Nephron (organoid): ENCODE measurements at regions not wholly inside any gene's neighbourhood (a gene's known extent, or its start where the extent isn't known, plus 50 kb on each side); places are given as distances from the start of the nearest gene placed in this dataset.

Experiments
- H3K27ac Mint-ChIP-seq, 3 experiments: 2 replicates each; pipeline ENCODE4 v1.8.0; 2020; ENCODE audit warnings: mixed read lengths in 3 of 3, mild to moderate bottlenecking in 2 of 3, moderate library complexity in 1 of 3
- H3K27me3 Mint-ChIP-seq: 2 replicates; pipeline ENCODE4 v1.8.0; 2021; ENCODE audit warnings: low read depth, mild to moderate bottlenecking, moderate library complexity, mixed read lengths
- H3K36me3 Mint-ChIP-seq: 2 replicates; pipeline ENCODE4 v1.8.0; 2020; ENCODE audit warnings: low read depth, mixed read lengths
- H3K4me1 Mint-ChIP-seq: 2 replicates; pipeline ENCODE4 v1.8.0; 2020; ENCODE audit warnings: mixed read lengths
- H3K4me3 Mint-ChIP-seq, 3 experiments: 2 replicates each; pipeline ENCODE4 v1.8.0; 2020; ENCODE audit warnings: mild to moderate bottlenecking in 3 of 3, mixed read lengths in 3 of 3, moderate library complexity in 2 of 3
- H3K9me3 Mint-ChIP-seq: 2 replicates; pipeline ENCODE4 v1.8.0; 2020; ENCODE audit warnings: mixed read lengths
- CTCF ChIP-seq, 3 experiments: fragments of 200-600 bp; sonication (generic); IDR thresholded peaks; one replicate each; pipeline ENCODE4 v1.5.0; 2021; ENCODE audit warnings: antibody characterized with exemption in 3 of 3; ENCODE audit not compliant: unreplicated experiment in 3 of 3

GRCh38 chr7:96770758-96771157, 61.1 kb upstream of the SEM1 start:
- no peak for TF ChIP-seq CTCF (IDR thresholded peaks at IDR 0.05; ENCODE audit: unreplicated experiment in 3 of 3)
- no peak overlapping the region for H3K27ac Mint-ChIP-seq
- no peaks in the 10 kb centered on the region for H3K4me1 Mint-ChIP-seq
- no peaks in the 10 kb centered on the region for H3K36me3 Mint-ChIP-seq
- peaks cover 3% of the 10 kb centered on the region for H3K27me3 Mint-ChIP-seq
- H3K4me3 Mint-ChIP-seq, result no peak overlapping the region
- no peaks in the 10 kb centered on the region for H3K9me3 Mint-ChIP-seq

GRCh38 chr7:96772139-96772694, 62.6 kb upstream of the SEM1 start:
- peaks cover 3% of the 10 kb centered on the region for H3K27me3 Mint-ChIP-seq
- no peaks in the 10 kb centered on the region for H3K9me3 Mint-ChIP-seq
- no peak for TF ChIP-seq CTCF (IDR thresholded peaks at IDR 0.05; ENCODE audit: unreplicated experiment in 3 of 3)
- no peaks in the 10 kb centered on the region for H3K4me1 Mint-ChIP-seq
- H3K36me3 Mint-ChIP-seq, result no peaks in the 10 kb centered on the region
- H3K4me3 Mint-ChIP-seq, result no peak overlapping the region
- no peak overlapping the region for H3K27ac Mint-ChIP-seq

- TF ChIP-seq CTCF (IDR thresholded peaks at IDR 0.05; ENCODE audit: unreplicated experiment in 3 of 3), result no peak
Measured at GRCh38 chr7:96773483-96773882, 63.8 kb upstream of the SEM1 start.

GRCh38 chr7:96774358-96774757, 64.7 kb upstream of the SEM1 start:
- Mint-ChIP-seq H3K36me3 (no peaks in the 10 kb centered on the region), H3K27me3 (peaks cover under 1% of the 10 kb centered on the region), H3K4me3 (no peak overlapping the region), H3K9me3 (no peaks in the 10 kb centered on the region), H3K4me1 (no peaks in the 10 kb centered on the region), H3K27ac (no peak overlapping the region)
- no peak for TF ChIP-seq CTCF (IDR thresholded peaks at IDR 0.05; ENCODE audit: unreplicated experiment in 3 of 3)

More at GRCh38 chr7:96773483-96773882, 63.8 kb upstream of the SEM1 start:
- Mint-ChIP-seq H3K27ac (no peak overlapping the region), H3K27me3 (peaks cover 3% of the 10 kb centered on the region), H3K4me3 (no peak overlapping the region), H3K9me3 (no peaks in the 10 kb centered on the region), H3K36me3 (no peaks in the 10 kb centered on the region), H3K4me1 (no peaks in the 10 kb centered on the region)

- Mint-ChIP-seq H3K9me3 (no peaks in the 10 kb centered on the region), H3K27me3 (no peaks in the 10 kb centered on the region), H3K36me3 (no peaks in the 10 kb centered on the region), H3K4me3 (no peak overlapping the region), H3K4me1 (no peaks in the 10 kb centered on the region), H3K27ac (no peak overlapping the region)
- TF ChIP-seq CTCF (IDR thresholded peaks at IDR 0.05; ENCODE audit: unreplicated experiment in 3 of 3), result no peak
Measured at GRCh38 chr7:96775046-96775445, 65.4 kb upstream of the SEM1 start.

GRCh38 chr7:96778263-96778662, 68.6 kb upstream of the SEM1 start:
- Mint-ChIP-seq H3K4me1 (no peaks in the 10 kb centered on the region), H3K4me3 (no peak overlapping the region), H3K27me3 (no peaks in the 10 kb centered on the region), H3K27ac (no peak overlapping the region), H3K36me3 (no peaks in the 10 kb centered on the region), H3K9me3 (no peaks in the 10 kb centered on the region)
- peak in 1 of 3 experiments; percentile 10 for TF ChIP-seq CTCF (IDR thresholded peaks at IDR 0.05; ENCODE audit: unreplicated experiment in 3 of 3)
